ENCODE measurements at regions not wholly inside any gene's neighbourhood (a gene's known extent, or its start where the extent isn't known, plus 50 kb on each side); places are given as distances from the start of the nearest gene placed in this dataset.

GRCh38 chr12:65655074-65655493, 169.2 kb upstream of the HMGA2 start:
- in situ Hi-C loops (cut with MboI) (no loop called here), intact Hi-C loops (cut with micrococcal nuclease) (no loop called here)
- Histone ChIP-seq H3K27ac (ENCODE audit: extremely low read depth, low read depth, low read length) (peak overlapping the region; percentile 70), H4K20me1 (replicated peaks; ENCODE audit: control insufficient read depth, insufficient read depth, low read length) (no peaks in the 10 kb centered on the region), H3K9ac (ENCODE audit: insufficient read depth in 1 of 2, low read depth in 2 of 2, low read length in 2 of 2) (peak overlapping the region in 1 of 2 experiments; percentile 38; a peak in 2 of 4 replicates), H3K36me3 (ENCODE audit: control insufficient read depth, insufficient read depth, low read length) (no peaks in the 10 kb centered on the region), H2AFZ (ENCODE audit: low read depth, low read length) (peak overlapping the region; percentile 19; the same call in 1 of the 2 replicates), H3K4me1 (replicated peaks in 1 of 2; ENCODE audit: control insufficient read depth in 2 of 2, insufficient read depth in 2 of 2, low read length in 2 of 2) (peaks cover 0 to 38% of the 10 kb centered on the region in 2 experiments; a peak in 3 of 5 replicates), H3K4me2 (ENCODE audit: insufficient read depth, low read length) (peak overlapping the region; percentile 72), H3K9me3 (replicated peaks; ENCODE audit: control insufficient read depth, insufficient read depth, low read depth, low read length) (no peaks in the 10 kb centered on the region), H3K4me3 (peak overlapping the region; percentile 0; the same call in 1 of the 2 replicates), H3K27me3 (ENCODE audit: control insufficient read depth in 2 of 2, insufficient read depth in 2 of 2, low read length in 2 of 2) (no peaks in the 10 kb centered on the region), H3K9me1 (ENCODE audit: control insufficient read depth, insufficient read depth, low read length) (no peaks in the 10 kb centered on the region), H3K79me2 (ENCODE audit: control insufficient read depth, insufficient read depth, low read length) (no peaks in the 10 kb centered on the region)
- ATAC-seq (peak; percentile 81), FAIRE-seq (peak; percentile 80), DNase-seq (ENCODE audit: extremely low read depth in 1 of 4, low spot score in 3 of 4) (peak; percentile 53 to 78 (median 66))
- WGBS (ENCODE audit: insufficient coverage, low coverage, missing lambda C conversion rate): under 1% methylated on average over 7 of the region's 7 CpGs
- POLR2A ChIA-PET: no interaction called here
- CTCF ChIA-PET (ENCODE audit: low intra/inter-chr PET ratio): no interaction called here
- no TSS peak for BruUV-seq (replicated peaks)
- no peak for TF ChIP-seq KAT8 (IDR thresholded peaks at IDR 0.05; ENCODE audit: low read depth)
- peak; percentile 86 for TF ChIP-seq POLR2H (tag; IDR thresholded peaks at IDR 0.05; ENCODE audit: low read depth)
- TF ChIP-seq EP300 (IDR thresholded peaks at IDR 0.05; ENCODE audit: low read length): peak; percentile 86; the same call in 1 of the 2 replicates
- peak; percentile 88 for TF ChIP-seq ATF3 (IDR thresholded peaks at IDR 0.05)
- peak; percentile 48; the same call in 1 of the 2 replicates for TF ChIP-seq ATF3 (CRISPR knock-in tag; conservative IDR thresholded peaks at IDR 0.05)
- no peak for TF ChIP-seq SMAD2 (IDR thresholded peaks at IDR 0.05; ENCODE audit: low read depth, low read length)
- no peak for TF ChIP-seq ZNF174 (CRISPR knock-in tag; IDR thresholded peaks at IDR 0.05)
- TF ChIP-seq, protein P1, sequence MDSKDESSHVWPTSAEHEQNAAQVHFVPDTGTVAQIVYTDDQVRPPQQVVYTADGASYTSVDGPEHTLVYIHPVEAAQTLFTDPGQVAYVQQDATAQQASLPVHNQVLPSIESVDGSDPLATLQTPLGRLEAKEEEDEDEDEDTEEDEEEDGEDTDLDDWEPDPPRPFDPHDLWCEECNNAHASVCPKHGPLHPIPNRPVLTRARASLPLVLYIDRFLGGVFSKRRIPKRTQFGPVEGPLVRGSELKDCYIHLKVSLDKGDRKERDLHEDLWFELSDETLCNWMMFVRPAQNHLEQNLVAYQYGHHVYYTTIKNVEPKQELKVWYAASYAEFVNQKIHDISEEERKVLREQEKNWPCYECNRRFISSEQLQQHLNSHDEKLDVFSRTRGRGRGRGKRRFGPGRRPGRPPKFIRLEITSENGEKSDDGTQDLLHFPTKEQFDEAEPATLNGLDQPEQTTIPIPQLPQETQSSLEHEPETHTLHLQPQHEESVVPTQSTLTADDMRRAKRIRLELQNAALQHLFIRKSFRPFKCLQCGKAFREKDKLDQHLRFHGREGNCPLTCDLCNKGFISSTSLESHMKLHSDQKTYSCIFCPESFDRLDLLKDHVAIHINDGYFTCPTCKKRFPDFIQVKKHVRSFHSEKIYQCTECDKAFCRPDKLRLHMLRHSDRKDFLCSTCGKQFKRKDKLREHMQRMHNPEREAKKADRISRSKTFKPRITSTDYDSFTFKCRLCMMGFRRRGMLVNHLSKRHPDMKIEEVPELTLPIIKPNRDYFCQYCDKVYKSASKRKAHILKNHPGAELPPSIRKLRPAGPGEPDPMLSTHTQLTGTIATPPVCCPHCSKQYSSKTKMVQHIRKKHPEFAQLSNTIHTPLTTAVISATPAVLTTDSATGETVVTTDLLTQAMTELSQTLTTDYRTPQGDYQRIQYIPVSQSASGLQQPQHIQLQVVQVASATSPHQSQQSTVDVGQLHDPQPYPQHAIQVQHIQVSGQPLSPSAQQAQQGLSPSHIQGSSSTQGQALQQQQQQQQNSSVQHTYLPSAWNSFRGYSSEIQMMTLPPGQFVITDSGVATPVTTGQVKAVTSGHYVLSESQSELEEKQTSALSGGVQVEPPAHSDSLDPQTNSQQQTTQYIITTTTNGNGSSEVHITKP (IDR thresholded peaks at IDR 0.05; ENCODE audit: partially characterized antibody): no peak
- peak; percentile 43; the same call in 1 of the 2 replicates for TF ChIP-seq FOXM1 (IDR thresholded peaks at IDR 0.05; ENCODE audit: low read depth)
- TF ChIP-seq FOXM1 (CRISPR knock-in tag; IDR thresholded peaks at IDR 0.05; ENCODE audit: low read depth): no peak
- TF ChIP-seq, protein P2, sequence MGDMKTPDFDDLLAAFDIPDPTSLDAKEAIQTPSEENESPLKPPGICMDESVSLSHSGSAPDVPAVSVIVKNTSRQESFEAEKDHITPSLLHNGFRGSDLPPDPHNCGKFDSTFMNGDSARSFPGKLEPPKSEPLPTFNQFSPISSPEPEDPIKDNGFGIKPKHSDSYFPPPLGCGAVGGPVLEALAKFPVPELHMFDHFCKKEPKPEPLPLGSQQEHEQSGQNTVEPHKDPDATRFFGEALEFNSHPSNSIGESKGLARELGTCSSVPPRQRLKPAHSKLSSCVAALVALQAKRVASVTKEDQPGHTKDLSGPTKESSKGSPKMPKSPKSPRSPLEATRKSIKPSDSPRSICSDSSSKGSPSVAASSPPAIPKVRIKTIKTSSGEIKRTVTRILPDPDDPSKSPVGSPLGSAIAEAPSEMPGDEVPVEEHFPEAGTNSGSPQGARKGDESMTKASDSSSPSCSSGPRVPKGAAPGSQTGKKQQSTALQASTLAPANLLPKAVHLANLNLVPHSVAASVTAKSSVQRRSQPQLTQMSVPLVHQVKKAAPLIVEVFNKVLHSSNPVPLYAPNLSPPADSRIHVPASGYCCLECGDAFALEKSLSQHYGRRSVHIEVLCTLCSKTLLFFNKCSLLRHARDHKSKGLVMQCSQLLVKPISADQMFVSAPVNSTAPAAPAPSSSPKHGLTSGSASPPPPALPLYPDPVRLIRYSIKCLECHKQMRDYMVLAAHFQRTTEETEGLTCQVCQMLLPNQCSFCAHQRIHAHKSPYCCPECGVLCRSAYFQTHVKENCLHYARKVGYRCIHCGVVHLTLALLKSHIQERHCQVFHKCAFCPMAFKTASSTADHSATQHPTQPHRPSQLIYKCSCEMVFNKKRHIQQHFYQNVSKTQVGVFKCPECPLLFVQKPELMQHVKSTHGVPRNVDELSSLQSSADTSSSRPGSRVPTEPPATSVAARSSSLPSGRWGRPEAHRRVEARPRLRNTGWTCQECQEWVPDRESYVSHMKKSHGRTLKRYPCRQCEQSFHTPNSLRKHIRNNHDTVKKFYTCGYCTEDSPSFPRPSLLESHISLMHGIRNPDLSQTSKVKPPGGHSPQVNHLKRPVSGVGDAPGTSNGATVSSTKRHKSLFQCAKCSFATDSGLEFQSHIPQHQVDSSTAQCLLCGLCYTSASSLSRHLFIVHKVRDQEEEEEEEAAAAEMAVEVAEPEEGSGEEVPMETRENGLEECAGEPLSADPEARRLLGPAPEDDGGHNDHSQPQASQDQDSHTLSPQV (IDR thresholded peaks at IDR 0.05): no peak
- TF ChIP-seq SRF (CRISPR knock-in tag; IDR thresholded peaks at IDR 0.05): no peak
- TF ChIP-seq MBD2 (IDR thresholded peaks at IDR 0.05; ENCODE audit: borderline replicate concordance, low read depth): no peak
- TF ChIP-seq CCNT2 (IDR thresholded peaks at IDR 0.05; ENCODE audit: borderline replicate concordance, extremely low read depth, insufficient read length, low read depth, low read length): peak; percentile 26
- TF ChIP-seq FIP1L1 (IDR thresholded peaks at IDR 0.05; ENCODE audit: low read depth, low read length, poor library complexity, severe bottlenecking): no peak
